PC-3 (cell line): ENCODE measurements at regions not wholly inside any gene's neighbourhood (a gene's known extent, or its start where the extent isn't known, plus 50 kb on each side); places are given as distances from the start of the nearest gene placed in this dataset.
A peak's percentile ranks its signal among the peaks of the same experiment; 100 is the strongest.

Source experiments
- ATAC-seq: fragments of 200-7000 bp; cut with Tn5 transposase; 2 replicates; pipeline ENCODE4 v1.9.1; 2020; ENCODE audit warnings: mild to moderate bottlenecking, moderate library complexity
- BruUV-seq: library from RNA; stranded (reverse); fragments of 400-500 nt; replicated peaks from 2 replicates; lab custom pipeline; 2021; lab: Mats Ljungman, UMichigan
- CTCF ChIA-PET: fragments of 300-600 bp; sonication (Branson Sonifier 250); formaldehyde crosslinking; loops from one replicate; lab custom pipeline; 2022; ENCODE audit warnings: antibody characterized with exemption; lab: Charles Lee
- POLR2A ChIA-PET: fragments of 300-600 bp; sonication (Branson Sonifier 250); formaldehyde crosslinking; loops from one replicate; lab custom pipeline; 2022; ENCODE audit warnings: antibody characterized with exemption; ENCODE audit not compliant: unreplicated experiment; lab: Charles Lee
- DNase-seq: peaks from one replicate; pipeline ENCODE4 v3.0.0-alpha.2; 2015
- H2AFZ ChIP-seq: fragments of 300-600 bp; sonication (generic); 2 replicates; pipeline ENCODE4 v1.6.0; 2016; ENCODE audit warnings: antibody characterized with exemption, low read length
- H3F3A ChIP-seq: fragments of 300-600 bp; sonication (generic); one replicate; pipeline ENCODE4 v1.6.0; 2017; ENCODE audit warnings: antibody characterized with exemption, low read length, control low read depth, mild to moderate bottlenecking; ENCODE audit not compliant: unreplicated experiment
- H3K27ac ChIP-seq: fragments of 300-600 bp; sonication (generic); 2 replicates; pipeline ENCODE4 v1.5.1; 2016; ENCODE audit warnings: mild to moderate bottlenecking, low read length
- H3K27me3 ChIP-seq: fragments of 300-600 bp; sonication (generic); 2 replicates; pipeline ENCODE4 v1.6.1; 2016; ENCODE audit warnings: low read length, mixed read lengths
- H3K36me3 ChIP-seq: fragments of 300-600 bp; sonication (generic); 2 replicates; pipeline ENCODE4 v1.6.1; 2016; ENCODE audit warnings: low read depth, mixed run types, low read length, mixed read lengths
- H3K4me1 ChIP-seq: fragments of 300-600 bp; sonication (generic); 2 replicates; pipeline ENCODE4 v1.5.1; 2016; ENCODE audit warnings: low read length; ENCODE audit not compliant: insufficient read depth
- H3K4me2 ChIP-seq: fragments of 300-600 bp; sonication (generic); 2 replicates; pipeline ENCODE4 v1.6.0; 2016; ENCODE audit warnings: low read length
- H3K4me3 ChIP-seq: fragments of 300-600 bp; sonication (generic); 2 replicates; pipeline ENCODE4 v1.5.1; 2016; ENCODE audit warnings: mild to moderate bottlenecking, low read length, mixed read lengths
- H3K79me2 ChIP-seq: fragments of 300-600 bp; sonication (generic); 2 replicates; pipeline ENCODE4 v1.6.1; 2017; ENCODE audit warnings: low read length, mixed read lengths
- H3K9ac ChIP-seq: fragments of 300-600 bp; sonication (generic); 2 replicates; pipeline ENCODE4 v1.6.0; 2016; ENCODE audit warnings: mild to moderate bottlenecking, low read length
- H3K9me2 ChIP-seq: fragments of 300-600 bp; sonication (generic); replicated peaks from 2 replicates; pipeline ENCODE4 v1.6.1; 2016; ENCODE audit warnings: mixed run types, low read length, mixed read lengths
- H3K9me3 ChIP-seq: fragments of 300-600 bp; sonication (generic); 2 replicates; pipeline ENCODE4 v1.6.1; 2016; ENCODE audit warnings: low read length, mixed read lengths
- H4K20me1 ChIP-seq: fragments of 300-600 bp; sonication (generic); 2 replicates; pipeline ENCODE4 v1.6.1; 2016; ENCODE audit warnings: low read length, mixed read lengths
- CTCF ChIP-seq: fragments of 300-600 bp; sonication (generic); conservative IDR thresholded peaks from 2 replicates; pipeline ENCODE4 v1.5.1; 2017; ENCODE audit warnings: antibody characterized with exemption, low read depth, mild to moderate bottlenecking, low read length
- EZH2 ChIP-seq: fragments of 300-600 bp; sonication (generic); IDR thresholded peaks from one replicate; pipeline ENCODE4 v1.6.1; 2017; ENCODE audit warnings: antibody characterized with exemption, mild to moderate bottlenecking, low read length; ENCODE audit not compliant: unreplicated experiment
- EZH2phosphoT487 ChIP-seq: fragments of 300-600 bp; sonication (generic); IDR thresholded peaks from 2 replicates; pipeline ENCODE4 v1.6.1; 2018; ENCODE audit warnings: mild to moderate bottlenecking, antibody characterized with exemption, low read length, borderline replicate concordance
- intact Hi-C: fragments of 100-400 bp; cut with micrococcal nuclease; formaldehyde crosslinking; loops from 2 replicates; pipeline ENCODE4 v1.9.0; 2023

GRCh38 chr5:96222129-96222528, 210.9 kb downstream of the PCSK1 start:
- TF ChIP-seq EZH2 (no peak), CTCF (no peak), EZH2phosphoT487 (no peak)
- CTCF ChIA-PET = no interaction called here
- no peaks in the 10 kb centered on the region for H3K36me3 ChIP-seq
- intact Hi-C loops = loop anchor here (5.0 to 10.0 kb wide), 2 partner anchors 35 to 113 kb away; no protein-coding TSS in a partner anchor
- no peak for DNase-seq
- H2AFZ ChIP-seq = no peak overlapping the region
- peaks cover 36% of the 10 kb centered on the region for H3K4me1 ChIP-seq
- no peak overlapping the region for H3K9ac ChIP-seq
- H3K4me2 ChIP-seq = no peak overlapping the region
- no peaks in the 10 kb centered on the region for H3K9me2 ChIP-seq
- H3K4me3 ChIP-seq = no peak overlapping the region
- POLR2A ChIA-PET = no interaction called here
- H3F3A ChIP-seq = peaks cover 5% of the 10 kb centered on the region
- H3K27me3 ChIP-seq = no peaks in the 10 kb centered on the region
- H3K27ac ChIP-seq = no peak overlapping the region
- no peaks in the 10 kb centered on the region for H3K79me2 ChIP-seq
- H4K20me1 ChIP-seq = no peaks in the 10 kb centered on the region
- no peak for ATAC-seq
- no peaks in the 10 kb centered on the region for H3K9me3 ChIP-seq
- no TSS peak for BruUV-seq

- Histone ChIP-seq H3K4me2 (peak overlapping the region; percentile 30), H3K27ac (peak overlapping the region; percentile 66), H2AFZ (no peak overlapping the region), H3K79me2 (no peaks in the 10 kb centered on the region), H3K27me3 (no peaks in the 10 kb centered on the region), H3K9me3 (no peaks in the 10 kb centered on the region), H3K4me1 (peaks cover 29% of the 10 kb centered on the region), H3K9ac (no peak overlapping the region), H3K9me2 (no peaks in the 10 kb centered on the region), H3F3A (no peaks in the 10 kb centered on the region), H3K36me3 (no peaks in the 10 kb centered on the region), H3K4me3 (no peak overlapping the region), H4K20me1 (no peaks in the 10 kb centered on the region)
- POLR2A ChIA-PET = no interaction called here
- TF ChIP-seq CTCF (no peak), EZH2phosphoT487 (no peak), EZH2 (no peak)
- ATAC-seq (peak; percentile 61), DNase-seq (peak; percentile 58)
- no TSS peak for BruUV-seq
- intact Hi-C loops = loop anchor here (5.0 to 10.0 kb wide), 2 partner anchors 37 to 114 kb away; no protein-coding TSS in a partner anchor
- CTCF ChIA-PET = no interaction called here
These were observed 212.2 kb downstream of the PCSK1 start for GRCh38 chr5:96220610-96221390.
